ENCODE measurements at regions not wholly inside any gene's neighbourhood (a gene's known extent, or its start where the extent isn't known, plus 50 kb on each side); places are given as distances from the start of the nearest gene placed in this dataset.

- TF ChIP-seq CTCF (IDR thresholded peaks at IDR 0.05) (no peak), POLR2A (IDR thresholded peaks at IDR 0.05) (no peak)
Observed at GRCh38 chr1:83087851-83088250, 911.1 kb downstream of the TTLL7 start.

All from Peyer's patch (tissue), 4 donors.